ENCODE measurements at regions not wholly inside any gene's neighbourhood (a gene's known extent, or its start where the extent isn't known, plus 50 kb on each side); places are given as distances from the start of the nearest gene placed in this dataset.

DNA sequence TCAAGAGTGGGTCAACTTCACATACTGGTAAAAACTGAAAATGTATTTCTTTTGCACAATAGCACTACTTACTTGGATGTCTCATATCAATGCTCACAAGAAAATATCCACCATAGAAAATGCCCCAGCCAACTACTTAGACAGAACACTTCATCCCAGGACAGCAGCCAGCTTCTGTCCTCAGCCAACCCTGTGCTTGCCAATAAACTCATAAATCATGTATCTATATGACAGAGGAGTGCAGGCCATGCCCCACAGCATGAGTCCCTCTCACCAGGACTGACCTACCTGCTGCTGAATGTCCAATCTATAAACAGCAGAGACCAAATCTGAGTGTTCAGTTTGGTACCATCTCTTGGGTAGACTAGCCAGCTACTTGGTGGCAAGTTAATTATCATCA, 179.3 kb downstream of the OMA1 start:
- no peak for DNase-seq

GRCh38 chr1:58365328-58365727, 181.2 kb downstream of the OMA1 start:
- DNase-seq: no peak

- no peak for DNase-seq
Measured at GRCh38 chr1:58363585-58363984, 182.9 kb downstream of the OMA1 start.

DNA sequence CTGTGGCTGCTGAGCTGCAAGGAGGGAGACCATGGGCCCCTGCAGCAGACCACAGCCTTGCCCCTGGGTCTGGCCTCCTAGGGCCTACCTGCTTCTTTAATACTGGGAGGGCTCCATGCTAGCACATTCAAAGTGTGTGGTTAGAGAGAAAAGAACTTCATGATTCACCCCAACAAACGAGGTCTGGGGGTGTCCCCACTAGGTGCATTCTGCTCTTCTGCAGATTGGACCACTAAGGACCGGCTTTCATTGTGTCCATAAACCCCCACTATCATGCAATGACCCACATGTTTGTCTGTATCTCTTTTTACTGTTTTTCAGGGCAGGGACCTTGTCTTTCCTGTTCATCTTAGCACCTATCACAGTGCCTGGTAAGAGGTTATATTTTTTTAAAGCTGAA, 185.4 kb downstream of the OMA1 start:
- DNase-seq: no peak

GRCh38 chr1:58358346-58358745, 188.2 kb downstream of the OMA1 start:
- no peak for DNase-seq

GRCh38 chr1:58356402-58356801, 190.1 kb downstream of the OMA1 start:
- DNase-seq: no peak

DNA sequence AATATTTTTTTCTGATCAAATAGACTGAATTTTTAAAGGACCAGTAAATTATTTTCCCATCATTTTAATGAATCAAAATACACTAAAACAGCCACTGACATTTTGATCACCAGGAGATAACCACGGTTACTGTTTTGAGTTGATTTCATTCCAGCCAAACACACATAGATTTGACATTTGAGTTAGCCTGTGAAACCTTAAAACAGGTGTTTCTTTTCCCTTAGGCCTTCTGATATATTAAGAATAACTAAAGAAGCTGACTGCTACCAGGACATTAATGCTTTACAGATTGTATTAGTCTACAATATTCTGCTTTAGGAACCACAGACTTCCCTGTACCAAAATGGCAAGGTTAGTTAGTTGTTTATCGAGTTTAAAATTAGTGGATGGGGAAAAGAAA, 193.4 kb downstream of the OMA1 start:
- no peak for DNase-seq

DNA sequence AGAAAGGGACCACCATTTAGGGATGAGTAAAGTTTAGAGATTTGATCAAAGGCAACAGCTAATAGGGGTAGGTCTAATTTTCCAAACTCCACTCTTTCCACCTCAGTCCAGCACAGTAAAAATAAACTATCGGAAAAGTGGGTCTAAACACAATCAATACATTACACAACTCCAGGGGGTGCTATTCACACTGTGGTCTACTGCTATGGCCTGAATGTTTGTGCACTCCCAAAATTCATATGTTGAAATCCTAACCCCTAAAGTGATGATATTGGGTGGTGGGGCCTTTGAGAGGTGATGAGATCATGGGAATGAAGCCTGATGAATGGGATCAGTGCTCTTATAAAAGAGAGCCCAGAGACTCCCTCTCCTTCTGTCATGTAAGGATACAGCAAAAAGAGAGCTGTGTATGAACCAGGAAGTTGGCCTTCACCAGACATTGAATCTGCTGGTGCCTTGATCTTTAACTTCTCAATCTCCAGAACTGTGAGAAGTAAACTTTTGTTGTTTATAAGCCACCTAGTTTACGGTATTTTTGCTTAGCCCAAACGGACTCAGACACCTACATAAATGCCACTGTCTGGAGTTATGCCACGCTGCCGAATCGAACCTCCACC, 193.9 kb downstream of the OMA1 start:
- DNase-seq: no peak

DNA sequence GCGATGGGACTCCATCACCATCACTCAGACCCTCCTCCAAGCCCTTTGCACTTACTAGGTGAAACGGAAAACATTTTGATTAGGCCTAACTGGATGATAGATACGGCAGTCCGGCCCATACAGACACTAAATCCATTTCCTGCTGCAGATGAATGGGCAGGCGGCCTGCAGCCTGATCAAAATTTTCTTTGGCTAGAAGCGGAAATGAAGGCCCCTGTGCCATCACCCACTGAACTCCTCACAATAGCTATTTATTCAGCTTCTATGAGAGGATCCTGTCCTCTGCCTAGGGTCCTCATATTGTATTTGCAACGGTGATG, 200.5 kb downstream of the OMA1 start:
- DNase-seq: no peak

- DNase-seq: no peak
Measured at GRCh38 chr1:58345215-58346035, 201.1 kb downstream of the OMA1 start.

DNA sequence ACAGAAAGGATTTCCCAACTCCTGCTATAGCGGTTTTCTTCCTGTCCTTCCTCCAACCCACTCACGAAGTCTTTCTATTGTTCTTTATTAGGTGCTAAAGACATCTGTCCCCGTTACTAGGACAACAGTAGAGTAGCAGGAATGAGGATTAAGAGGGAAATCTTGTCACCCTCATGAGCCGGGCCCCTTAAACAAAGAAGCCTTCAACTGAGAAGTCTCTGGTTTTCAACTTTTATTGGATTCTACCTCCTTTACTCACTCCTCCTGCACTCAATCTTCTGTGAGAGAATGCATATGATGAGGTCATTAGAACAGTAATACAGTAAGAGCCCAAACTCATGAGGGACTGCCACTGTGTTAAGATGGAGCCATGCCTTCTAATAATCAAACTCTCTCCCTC, 206.3 kb downstream of the OMA1 start:
- DNase-seq: no peak

- no peak for DNase-seq
Measured at GRCh38 chr1:58338081-58338480, 208.4 kb downstream of the OMA1 start.

DNA sequence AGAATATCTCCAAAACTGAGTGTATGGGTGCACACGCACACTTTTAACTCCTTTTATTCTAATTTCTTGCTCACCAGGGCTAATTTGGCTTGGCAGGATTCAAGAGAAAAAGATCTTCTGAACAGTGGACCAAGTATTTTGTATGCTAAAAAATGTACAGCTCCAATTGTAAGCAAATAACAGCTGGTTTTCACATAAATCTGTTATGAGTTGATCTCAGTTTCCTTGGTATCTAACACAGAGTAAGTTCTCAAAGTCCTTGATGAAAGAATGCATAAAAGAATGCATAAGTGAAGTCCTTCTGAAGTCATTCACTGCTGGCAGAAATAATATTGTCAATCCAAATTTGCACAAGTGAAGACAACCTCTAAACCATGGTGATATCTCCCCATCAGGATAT, 213.0 kb downstream of the OMA1 start:
- DNase-seq: no peak

DNA sequence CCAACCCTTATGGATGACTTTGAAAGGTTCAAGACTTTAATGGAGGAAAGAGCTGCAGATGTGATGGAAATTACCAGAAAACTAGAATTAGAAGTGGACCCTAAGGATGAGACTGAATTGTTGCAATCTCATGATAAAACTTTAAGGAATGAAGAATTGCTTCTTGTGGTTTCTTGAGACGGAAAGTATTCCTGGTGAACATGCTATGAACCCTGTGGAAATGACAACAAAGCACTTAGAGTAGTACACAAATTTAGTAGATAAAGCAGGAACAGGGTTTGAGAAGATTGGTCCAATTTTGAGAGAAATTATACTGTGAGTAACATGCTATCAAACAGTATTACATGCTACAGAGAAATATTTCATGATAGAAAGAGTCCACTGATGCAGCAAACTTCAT, 215.4 kb downstream of the OMA1 start:
- DNase-seq: no peak

DNA sequence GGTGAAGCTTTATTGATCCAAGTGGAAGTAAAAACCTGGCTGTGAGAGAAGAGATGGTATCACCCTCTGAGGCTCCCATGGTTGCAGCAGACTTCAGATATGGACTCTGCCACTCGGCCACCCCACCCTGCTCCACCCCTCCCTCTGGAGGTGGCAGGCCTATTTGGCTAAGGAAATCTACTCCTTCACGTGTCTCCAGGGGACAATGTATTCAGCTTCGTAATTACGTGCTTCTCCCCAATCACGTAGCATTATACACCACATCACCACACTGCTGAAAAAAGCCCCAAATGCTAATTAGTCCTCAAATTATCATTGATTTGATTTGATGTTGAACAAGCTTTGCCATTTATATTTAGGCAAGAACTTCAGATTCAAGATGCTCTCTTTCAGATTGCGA, 220.7 kb downstream of the OMA1 start:
- DNase-seq: no peak

- DNase-seq: no peak
Measured at GRCh38 chr1:58324558-58324957, 222.0 kb downstream of the OMA1 start.

- DNase-seq: no peak
Measured at GRCh38 chr1:58318157-58319005, 228.1 kb downstream of the OMA1 start.

- no peak for DNase-seq
Measured at GRCh38 chr1:58317694-58318093, 228.8 kb downstream of the OMA1 start.

- DNase-seq: no peak
Measured at GRCh38 chr1:58317086-58317485, 229.4 kb downstream of the OMA1 start.

- DNase-seq: no peak
Measured at GRCh38 chr1:58316141-58316540, 230.4 kb downstream of the OMA1 start.

GRCh38 chr1:58312971-58313563, 233.5 kb downstream of the OMA1 start:
- no peak for DNase-seq

DNA sequence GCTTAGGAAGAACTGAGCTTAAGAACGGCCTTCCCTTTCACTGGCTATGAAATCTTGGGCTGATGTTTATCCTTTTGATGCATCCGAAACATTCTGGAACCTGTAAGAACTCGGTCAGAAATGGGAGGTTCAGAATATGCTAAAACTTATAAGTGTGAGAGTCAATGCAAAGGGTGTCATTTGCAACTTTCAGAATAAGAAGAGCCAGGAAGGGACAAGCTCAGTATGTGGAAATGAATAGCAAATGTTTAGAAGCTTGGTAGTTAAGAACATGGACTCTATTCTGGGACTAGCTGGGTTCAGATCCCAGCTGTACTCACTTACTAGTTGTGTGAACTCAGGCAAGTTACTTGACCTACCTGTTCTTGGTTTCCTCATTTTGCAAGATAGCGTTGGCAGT, 234.1 kb downstream of the OMA1 start:
- no peak for DNase-seq

GRCh38 chr1:58310881-58311280, 235.6 kb downstream of the OMA1 start:
- no peak for DNase-seq

DNA sequence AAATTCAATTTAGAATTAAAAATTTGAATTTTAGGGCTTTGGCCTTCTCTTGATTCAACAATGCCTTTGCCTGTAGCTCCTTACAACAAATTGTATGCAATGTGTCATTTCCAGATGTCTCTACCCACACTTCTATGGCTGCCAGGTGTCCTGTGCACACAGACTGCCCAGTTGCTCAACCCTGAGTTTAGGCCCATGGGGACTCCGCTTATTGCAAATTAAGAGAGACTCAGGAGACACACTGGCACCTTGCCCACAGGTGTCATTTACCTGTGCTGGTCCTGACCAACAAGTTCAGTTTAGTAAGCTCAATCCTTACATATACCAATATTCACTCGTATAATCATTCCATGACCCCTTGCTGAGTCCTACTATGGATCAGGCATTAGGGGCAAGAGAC, 236.1 kb downstream of the OMA1 start:
- no peak for DNase-seq

Data from stimulated activated CD4-positive, alpha-beta T cell treated with anti-CD3 and anti-CD28 coated beads, Interleukin-4, amount 100 ng/mL, for 24 hours (primary cell).